ENCODE measurements at regions not wholly inside any gene's neighbourhood (a gene's known extent, or its start where the extent isn't known, plus 50 kb on each side); places are given as distances from the start of the nearest gene placed in this dataset.

- TF ChIP-seq POLR2A (IDR thresholded peaks at IDR 0.05; ENCODE audit: low read depth) (no peak), EP300 (IDR thresholded peaks at IDR 0.05) (no peak), POLR2AphosphoS5 (IDR thresholded peaks at IDR 0.05) (no peak)
- TF ChIP-seq, protein P1, sequence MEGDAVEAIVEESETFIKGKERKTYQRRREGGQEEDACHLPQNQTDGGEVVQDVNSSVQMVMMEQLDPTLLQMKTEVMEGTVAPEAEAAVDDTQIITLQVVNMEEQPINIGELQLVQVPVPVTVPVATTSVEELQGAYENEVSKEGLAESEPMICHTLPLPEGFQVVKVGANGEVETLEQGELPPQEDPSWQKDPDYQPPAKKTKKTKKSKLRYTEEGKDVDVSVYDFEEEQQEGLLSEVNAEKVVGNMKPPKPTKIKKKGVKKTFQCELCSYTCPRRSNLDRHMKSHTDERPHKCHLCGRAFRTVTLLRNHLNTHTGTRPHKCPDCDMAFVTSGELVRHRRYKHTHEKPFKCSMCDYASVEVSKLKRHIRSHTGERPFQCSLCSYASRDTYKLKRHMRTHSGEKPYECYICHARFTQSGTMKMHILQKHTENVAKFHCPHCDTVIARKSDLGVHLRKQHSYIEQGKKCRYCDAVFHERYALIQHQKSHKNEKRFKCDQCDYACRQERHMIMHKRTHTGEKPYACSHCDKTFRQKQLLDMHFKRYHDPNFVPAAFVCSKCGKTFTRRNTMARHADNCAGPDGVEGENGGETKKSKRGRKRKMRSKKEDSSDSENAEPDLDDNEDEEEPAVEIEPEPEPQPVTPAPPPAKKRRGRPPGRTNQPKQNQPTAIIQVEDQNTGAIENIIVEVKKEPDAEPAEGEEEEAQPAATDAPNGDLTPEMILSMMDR (IDR thresholded peaks at IDR 0.05): no peak
These were observed 530.5 kb downstream of the NOVA1 start for GRCh38 chr14:26067341-26067740.

Measured in esophagus muscularis mucosa (tissue), 4 donors.